ENCODE measurements at regions not wholly inside any gene's neighbourhood (a gene's known extent, or its start where the extent isn't known, plus 50 kb on each side); places are given as distances from the start of the nearest gene placed in this dataset.

GRCh38 chr7:116083796-116084195 is 53.2 kb upstream of the TFEC start:
- 80 to 82% methylated on average over 2 of the region's 2 CpGs for WGBS, 2 donors
- H3K4me3 ChIP-seq (replicated peaks in 1 of 3): no peak overlapping the region
- no peak overlapping the region for H3K27ac ChIP-seq
- TF ChIP-seq POLR2A (IDR thresholded peaks at IDR 0.05) (no peak), CTCF (IDR thresholded peaks at IDR 0.05) (no peak)
- no peaks in the 10 kb centered on the region for H3K9me3 ChIP-seq
- H3K4me1 ChIP-seq: no peaks in the 10 kb centered on the region
- intact Hi-C loops (cut with DNase I): no loop called here
- no peaks in the 10 kb centered on the region for H3K36me3 ChIP-seq
- no peak for DNase-seq
- no peaks in the 10 kb centered on the region for H3K27me3 ChIP-seq

- DNase-seq: no peak
- TF ChIP-seq POLR2A (IDR thresholded peaks at IDR 0.05): no peak
- no peak for TF ChIP-seq CTCF (IDR thresholded peaks at IDR 0.05)
- no peaks in the 10 kb centered on the region for H3K36me3 ChIP-seq
- no peaks in the 10 kb centered on the region for H3K27me3 ChIP-seq
- H3K4me3 ChIP-seq (replicated peaks in 1 of 3): no peak overlapping the region
- no peaks in the 10 kb centered on the region for H3K9me3 ChIP-seq
- H3K4me1 ChIP-seq: no peaks in the 10 kb centered on the region
- intact Hi-C loops (cut with DNase I): no loop called here
- WGBS, 2 donors: 92 to 93% methylated on average over 3 of the region's 3 CpGs
- H3K27ac ChIP-seq: no peak overlapping the region
These were observed 56.0 kb upstream of the TFEC start for GRCh38 chr7:116086547-116087045.

- DNase-seq: no peak
- H3K4me1 ChIP-seq: no peaks in the 10 kb centered on the region
- no peaks in the 10 kb centered on the region for H3K27me3 ChIP-seq
- no peaks in the 10 kb centered on the region for H3K9me3 ChIP-seq
- H3K36me3 ChIP-seq: no peaks in the 10 kb centered on the region
- intact Hi-C loops (cut with DNase I): no loop called here
- H3K27ac ChIP-seq: no peak overlapping the region
- H3K4me3 ChIP-seq (replicated peaks in 1 of 3): no peak overlapping the region
- TF ChIP-seq POLR2A (IDR thresholded peaks at IDR 0.05) (no peak), CTCF (IDR thresholded peaks at IDR 0.05) (no peak)
These were observed 56.7 kb upstream of the TFEC start for GRCh38 chr7:116087291-116087690.

- intact Hi-C loops (cut with DNase I): no loop called here
- WGBS, 2 donors: 73 to 74% methylated on average over 2 of the region's 2 CpGs
- H3K4me3 ChIP-seq (replicated peaks in 1 of 3): no peak overlapping the region
- H3K27ac ChIP-seq: no peak overlapping the region
- no peaks in the 10 kb centered on the region for H3K27me3 ChIP-seq
- DNase-seq: no peak
- H3K9me3 ChIP-seq: no peaks in the 10 kb centered on the region
- TF ChIP-seq POLR2A (IDR thresholded peaks at IDR 0.05): no peak
- no peak for TF ChIP-seq CTCF (IDR thresholded peaks at IDR 0.05)
- no peaks in the 10 kb centered on the region for H3K4me1 ChIP-seq
- H3K36me3 ChIP-seq: no peaks in the 10 kb centered on the region
These were observed 57.4 kb upstream of the TFEC start for GRCh38 chr7:116087984-116088383.

- no peaks in the 10 kb centered on the region for H3K4me1 ChIP-seq
- no peak for TF ChIP-seq CTCF (IDR thresholded peaks at IDR 0.05)
- no peak for TF ChIP-seq POLR2A (IDR thresholded peaks at IDR 0.05)
- H3K36me3 ChIP-seq: no peaks in the 10 kb centered on the region
- 89 to 90% methylated on average over 1 of the region's 1 CpG for WGBS, 2 donors
- no peaks in the 10 kb centered on the region for H3K27me3 ChIP-seq
- intact Hi-C loops (cut with DNase I): no loop called here
- H3K27ac ChIP-seq: no peak overlapping the region
- no peak for DNase-seq
- H3K9me3 ChIP-seq: no peaks in the 10 kb centered on the region
- H3K4me3 ChIP-seq (replicated peaks in 1 of 3): no peak overlapping the region
These were observed 58.7 kb upstream of the TFEC start for GRCh38 chr7:116089293-116089692.
